Superior temporal gyrus (tissue), 1 donor: ENCODE measurements at regions not wholly inside any gene's neighbourhood (a gene's known extent, or its start where the extent isn't known, plus 50 kb on each side); places are given as distances from the start of the nearest gene placed in this dataset.
"Not testable (repeated sequence)": the region's sequence is repeated elsewhere in the genome, so short reads cannot be mapped to it uniquely, and the experiment has no call there.

Experiments
- DNase-seq: peaks from one replicate; pipeline ENCODE4 v3.0.0-alpha.2; 2016; ENCODE audit errors: extremely low spot score

DNA sequence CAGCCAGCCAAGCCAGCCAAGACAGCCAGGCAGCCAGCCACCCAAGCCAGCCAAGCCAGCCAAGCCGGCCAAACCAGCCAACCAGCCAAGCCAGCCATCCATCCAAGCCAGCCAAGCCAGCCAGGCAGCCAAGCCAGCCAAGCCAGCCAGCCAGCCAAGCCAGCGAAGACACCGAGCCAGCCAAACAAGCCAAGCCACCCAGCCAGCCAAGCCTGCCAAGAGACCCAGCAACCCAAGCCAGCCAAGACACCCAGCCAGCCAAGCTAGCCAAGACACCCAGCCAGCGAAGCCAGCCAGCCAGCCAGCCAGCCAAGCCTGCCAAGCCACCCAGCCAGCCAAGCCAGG is 318.0 kb upstream of the PLGLB2 start:
- not testable (repeated sequence) for DNase-seq

- not testable (repeated sequence) for DNase-seq
Observed at GRCh38 chr2:87431051-87431450, 316.8 kb upstream of the PLGLB2 start.

GRCh38 chr2:87432711-87433453 is 315.0 kb upstream of the PLGLB2 start:
- not testable (repeated sequence) for DNase-seq

DNA sequence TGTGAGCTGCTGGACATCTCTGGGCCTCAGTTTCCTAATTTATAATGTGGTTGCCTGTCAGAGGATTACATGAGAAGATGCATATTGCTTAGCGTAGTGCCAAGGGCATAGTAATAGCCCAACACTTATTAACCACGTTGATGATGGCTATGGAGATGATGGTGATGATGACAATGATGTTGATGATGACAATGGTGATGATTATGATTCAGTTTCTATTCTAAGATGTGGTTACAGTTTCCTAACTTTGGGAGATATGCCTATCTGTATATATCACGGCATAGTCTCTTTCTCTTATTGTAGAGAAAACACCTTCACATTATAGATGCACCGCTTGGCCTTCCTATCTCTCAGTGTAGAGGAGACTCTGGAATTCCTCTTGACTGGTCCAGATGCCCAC is 311.9 kb upstream of the PLGLB2 start:
- not testable (repeated sequence) for DNase-seq

- DNase-seq, result not testable (repeated sequence)
Observed at GRCh38 chr2:87437701-87438260, 310.1 kb upstream of the PLGLB2 start.

- not testable (repeated sequence) for DNase-seq
Observed at GRCh38 chr2:87438780-87439454, 309.0 kb upstream of the PLGLB2 start.

DNA sequence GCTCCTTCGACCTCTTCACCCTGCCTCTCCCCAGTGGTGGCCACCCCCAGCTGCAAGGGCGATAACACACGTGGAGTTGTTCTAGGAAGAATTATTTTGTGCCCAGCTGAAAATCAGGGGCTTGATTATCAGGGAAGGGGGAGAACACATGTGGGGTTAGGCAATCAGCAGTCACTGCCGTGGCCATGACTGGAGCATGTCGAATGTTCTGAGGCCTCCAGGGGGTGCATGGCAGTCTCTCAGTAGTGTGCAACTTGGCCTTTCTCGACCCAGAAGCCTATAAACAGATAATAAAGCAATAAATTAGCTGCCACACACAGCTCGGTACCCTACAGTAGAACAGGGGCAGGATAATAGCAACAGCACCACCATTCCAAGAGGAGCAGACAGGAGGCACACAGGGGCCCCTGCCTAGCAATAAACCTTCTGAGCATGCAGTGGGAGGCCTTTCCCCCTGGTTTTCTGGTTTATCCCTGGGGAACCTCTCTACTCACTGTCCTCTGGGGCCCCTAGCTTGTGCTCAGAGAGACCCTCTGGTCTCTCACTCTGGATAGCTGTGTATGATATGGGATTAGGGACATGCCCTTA is 308.2 kb upstream of the PLGLB2 start:
- not testable (repeated sequence) for DNase-seq

DNA sequence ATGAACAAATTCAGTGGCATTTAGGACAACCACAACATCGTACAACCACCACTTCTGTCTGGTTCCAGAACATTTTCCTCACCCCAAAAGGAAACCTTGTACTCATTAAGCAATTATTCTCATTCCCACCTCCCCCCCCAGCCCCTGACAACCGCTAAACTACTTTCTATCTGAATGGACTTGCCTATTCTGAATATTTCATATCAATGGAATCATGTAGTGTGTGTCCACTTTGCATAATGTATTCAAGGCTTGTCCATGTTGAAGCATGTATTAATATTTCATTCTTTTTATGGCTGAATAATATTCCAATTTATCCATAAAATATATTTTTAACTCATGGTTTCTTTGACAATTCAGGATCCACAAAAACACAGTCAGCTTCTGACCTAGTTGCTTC is 307.2 kb upstream of the PLGLB2 start:
- DNase-seq, result not testable (repeated sequence)

DNA sequence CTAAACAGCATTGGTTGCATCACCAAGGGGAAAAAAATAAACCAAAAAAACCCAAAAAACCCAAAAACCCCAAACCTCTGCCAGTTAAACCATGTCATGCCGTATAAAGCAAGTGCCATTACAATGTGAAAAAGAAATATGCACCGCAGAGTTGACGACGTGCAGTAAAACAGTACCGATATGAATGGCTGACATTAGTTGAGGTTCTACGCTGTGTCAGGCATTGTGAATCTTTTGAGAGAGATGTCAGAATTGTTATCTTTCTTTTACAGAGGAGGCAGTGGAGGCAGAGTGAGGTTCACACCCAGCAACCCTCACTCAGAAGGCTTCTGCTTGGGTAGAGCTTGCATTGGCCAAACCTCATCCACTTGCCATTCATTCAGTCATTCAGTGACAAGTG is 306.5 kb upstream of the PLGLB2 start:
- DNase-seq, result not testable (repeated sequence)

GRCh38 chr2:87442983-87443577 is 304.8 kb upstream of the PLGLB2 start:
- not testable (repeated sequence) for DNase-seq

- DNase-seq, result not testable (repeated sequence)
Observed at GRCh38 chr2:87444951-87445350, 302.9 kb upstream of the PLGLB2 start.

GRCh38 chr2:87445613-87446312 is 302.1 kb upstream of the PLGLB2 start:
- not testable (repeated sequence) for DNase-seq

DNA sequence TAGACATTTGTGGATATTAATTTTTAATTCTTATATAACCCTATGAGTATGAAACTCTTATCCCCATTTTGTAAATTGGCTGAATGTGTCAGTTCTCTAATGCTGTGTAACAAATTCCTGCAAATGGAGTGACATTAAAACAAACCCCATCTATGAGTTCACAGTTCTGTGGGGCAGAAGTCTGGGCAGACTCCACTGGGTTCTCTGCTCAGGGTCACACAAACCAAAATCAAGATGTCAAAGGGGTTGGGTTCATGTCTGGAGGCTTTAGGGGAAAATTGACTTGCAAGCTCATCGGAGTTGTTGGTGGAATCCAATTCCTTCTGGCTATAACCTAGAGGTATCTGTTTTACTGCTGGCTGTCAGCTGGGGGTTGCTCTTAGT is 301.6 kb upstream of the PLGLB2 start:
- DNase-seq, result not testable (repeated sequence)

GRCh38 chr2:87449462-87449980 is 298.4 kb upstream of the PLGLB2 start:
- not testable (repeated sequence) for DNase-seq

- not testable (repeated sequence) for DNase-seq
Observed at GRCh38 chr2:87452193-87452592, 295.7 kb upstream of the PLGLB2 start.

GRCh38 chr2:87452861-87453260 is 295.0 kb upstream of the PLGLB2 start:
- DNase-seq, result not testable (repeated sequence)

- DNase-seq, result not testable (repeated sequence)
Observed at GRCh38 chr2:87453965-87454364, 293.9 kb upstream of the PLGLB2 start.

DNA sequence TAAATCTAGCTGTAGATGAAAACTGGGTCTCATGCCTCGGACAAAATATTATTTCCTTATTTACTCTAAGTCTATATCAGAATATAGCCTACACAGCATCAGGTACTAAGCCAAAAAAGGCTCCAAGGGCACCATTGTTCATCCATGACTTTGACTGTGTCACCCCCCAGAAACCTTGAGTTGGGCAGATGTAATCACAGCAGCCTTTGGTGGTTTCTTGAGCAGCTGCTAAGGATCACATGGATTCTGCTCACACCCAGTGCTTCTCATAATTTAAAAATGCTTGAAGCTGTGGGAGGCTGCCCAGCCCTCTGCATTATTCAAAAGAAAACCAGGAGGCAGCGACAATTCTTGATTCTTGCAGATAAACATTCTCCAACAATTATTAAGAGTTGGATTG is 293.5 kb upstream of the PLGLB2 start:
- not testable (repeated sequence) for DNase-seq

- not testable (repeated sequence) for DNase-seq
Observed at GRCh38 chr2:87455209-87455853, 292.6 kb upstream of the PLGLB2 start.

- not testable (repeated sequence) for DNase-seq
Observed at GRCh38 chr2:87455854-87456249, 292.0 kb upstream of the PLGLB2 start.
